ENCODE measurements at regions not wholly inside any gene's neighbourhood (a gene's known extent, or its start where the extent isn't known, plus 50 kb on each side); places are given as distances from the start of the nearest gene placed in this dataset.

DNA sequence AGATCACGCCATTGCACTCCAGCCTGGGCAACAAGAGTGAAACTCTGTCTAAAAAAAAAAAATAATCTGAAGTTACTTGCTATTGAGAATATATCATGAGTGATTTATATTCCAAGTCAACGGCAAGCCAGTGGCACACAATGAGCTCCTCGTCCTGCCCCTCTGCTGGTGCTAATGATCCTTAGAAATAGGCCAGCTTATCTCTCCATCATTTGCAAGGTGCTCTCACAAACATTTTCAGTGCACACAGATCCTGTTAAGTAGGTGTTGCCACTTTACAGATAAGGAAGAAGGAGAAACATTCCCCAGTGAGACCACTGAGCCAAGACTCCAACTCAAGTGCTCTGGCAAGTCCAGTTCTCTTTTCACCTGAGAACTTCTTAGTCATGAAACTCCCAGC is 91.3 kb upstream of the GPR45 start:
- Mint-ChIP-seq H3K4me1 (no peaks in the 10 kb centered on the region), H3K4me3 (no peak overlapping the region), H3K27ac (no peak overlapping the region), H3K27me3 (peaks cover 62% of the 10 kb centered on the region), H3K36me3 (no peaks in the 10 kb centered on the region), H3K9me3 (no peaks in the 10 kb centered on the region)
- no peak for DNase-seq

DNA sequence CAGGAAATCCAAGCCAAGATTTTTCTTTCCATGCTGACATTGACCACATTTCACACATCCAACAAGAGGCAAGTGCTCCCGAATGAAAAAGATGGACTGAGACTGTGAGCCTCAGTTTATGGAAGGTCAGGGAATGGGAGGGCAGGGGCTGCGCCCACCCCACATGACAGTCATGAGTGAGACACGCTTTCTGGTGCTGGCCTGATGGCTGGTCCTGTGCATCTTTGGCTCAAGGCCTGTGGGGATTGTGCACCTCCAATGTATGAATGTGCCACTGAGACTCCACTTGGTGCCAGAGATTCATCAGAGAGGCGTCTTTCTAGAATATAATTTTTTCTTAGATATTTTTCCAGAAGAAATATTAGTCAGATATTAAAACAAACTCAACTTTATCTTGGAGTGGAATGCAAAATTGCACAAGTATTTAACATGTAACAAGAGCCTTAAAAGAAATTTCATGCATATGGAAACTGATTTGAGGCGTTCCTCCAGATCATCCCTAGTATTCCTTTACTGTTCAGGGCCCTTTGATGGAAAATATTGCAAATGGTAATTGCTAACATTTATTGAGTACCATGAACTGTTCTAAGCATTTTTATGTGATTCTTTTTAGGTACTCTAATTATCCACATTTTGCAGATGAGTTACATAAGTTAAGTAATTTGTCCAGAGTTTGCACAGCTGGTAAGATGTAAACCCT is 87.3 kb upstream of the GPR45 start:
- no peaks in the 10 kb centered on the region for H3K4me1 Mint-ChIP-seq
- H3K9me3 Mint-ChIP-seq = peaks cover 16% of the 10 kb centered on the region
- DNase-seq = no peak
- no peak overlapping the region for H3K4me3 Mint-ChIP-seq
- H3K27me3 Mint-ChIP-seq = peaks cover 50% of the 10 kb centered on the region
- no peaks in the 10 kb centered on the region for H3K36me3 Mint-ChIP-seq
- no peak overlapping the region for H3K27ac Mint-ChIP-seq

DNA sequence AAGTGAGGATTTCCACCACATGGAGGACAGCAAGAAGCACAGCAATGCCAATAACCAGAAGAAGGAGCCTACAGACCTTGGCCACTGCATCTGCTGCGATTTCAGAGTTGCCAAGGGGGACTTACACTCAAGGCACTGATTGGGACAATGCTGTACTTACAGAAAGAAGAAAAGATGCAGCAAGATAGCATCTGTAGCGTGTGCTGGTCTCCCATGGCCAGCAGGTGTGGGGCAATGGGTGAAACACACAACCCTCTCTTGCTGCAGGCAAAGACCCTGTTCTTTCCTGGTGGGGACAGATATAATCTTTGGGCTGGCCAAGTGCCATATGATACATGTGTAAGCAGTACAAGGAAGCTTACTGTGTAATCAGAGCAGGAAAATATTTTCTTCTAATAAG is 85.4 kb upstream of the GPR45 start:
- H3K4me3 Mint-ChIP-seq = no peak overlapping the region
- peaks cover 16% of the 10 kb centered on the region for H3K9me3 Mint-ChIP-seq
- no peak for DNase-seq
- H3K27me3 Mint-ChIP-seq = peaks cover 44% of the 10 kb centered on the region
- H3K27ac Mint-ChIP-seq = no peak overlapping the region
- H3K4me1 Mint-ChIP-seq = no peaks in the 10 kb centered on the region
- H3K36me3 Mint-ChIP-seq = no peaks in the 10 kb centered on the region

DNA sequence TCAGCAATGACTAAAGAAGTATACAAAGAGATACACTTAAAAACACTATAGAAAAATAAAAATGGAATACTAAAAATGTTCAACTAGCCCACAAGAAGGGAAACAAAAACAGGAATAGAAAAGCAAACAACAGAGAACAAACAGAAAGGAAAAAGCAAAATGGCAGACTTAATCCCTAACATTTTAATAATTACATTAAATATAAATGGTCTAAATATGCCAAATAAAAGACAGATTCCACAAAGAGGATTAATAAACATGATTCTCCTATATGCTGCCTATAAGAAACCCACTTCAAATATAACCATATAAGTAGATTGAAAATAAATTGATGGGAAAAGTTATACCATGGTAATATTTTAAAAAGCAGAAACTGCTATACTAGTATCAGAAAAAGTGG is 83.5 kb upstream of the GPR45 start:
- DNase-seq = no peak
- H3K36me3 Mint-ChIP-seq = no peaks in the 10 kb centered on the region
- peaks cover 34% of the 10 kb centered on the region for H3K27me3 Mint-ChIP-seq
- H3K27ac Mint-ChIP-seq = no peak overlapping the region
- H3K9me3 Mint-ChIP-seq = peaks cover 16% of the 10 kb centered on the region
- no peaks in the 10 kb centered on the region for H3K4me1 Mint-ChIP-seq
- H3K4me3 Mint-ChIP-seq = no peak overlapping the region

DNA sequence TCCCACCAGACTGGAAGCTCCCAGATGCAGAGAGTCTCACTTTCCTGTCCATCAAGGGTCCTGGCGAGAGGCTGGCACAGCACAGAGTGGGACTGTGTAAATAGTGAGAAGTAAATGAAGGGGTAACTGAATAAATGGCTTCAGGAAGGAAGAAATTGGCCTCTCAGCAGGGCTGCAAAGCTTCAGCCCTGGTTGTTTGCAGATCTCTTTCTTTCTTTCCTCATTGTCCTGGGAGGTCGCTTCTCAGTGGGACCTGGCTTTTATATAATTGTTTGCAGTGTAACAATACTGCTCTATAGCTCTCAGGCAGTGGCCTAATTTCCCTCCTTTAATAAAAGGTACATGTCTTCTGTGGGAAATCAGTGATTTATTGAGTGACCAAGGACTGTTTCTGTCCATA is 74.9 kb upstream of the GPR45 start:
- DNase-seq = no peak
- H3K27ac Mint-ChIP-seq = no peak overlapping the region
- H3K36me3 Mint-ChIP-seq = no peaks in the 10 kb centered on the region
- no peaks in the 10 kb centered on the region for H3K4me1 Mint-ChIP-seq
- H3K9me3 Mint-ChIP-seq = no peaks in the 10 kb centered on the region
- H3K4me3 Mint-ChIP-seq = no peak overlapping the region
- H3K27me3 Mint-ChIP-seq = no peaks in the 10 kb centered on the region

DNA sequence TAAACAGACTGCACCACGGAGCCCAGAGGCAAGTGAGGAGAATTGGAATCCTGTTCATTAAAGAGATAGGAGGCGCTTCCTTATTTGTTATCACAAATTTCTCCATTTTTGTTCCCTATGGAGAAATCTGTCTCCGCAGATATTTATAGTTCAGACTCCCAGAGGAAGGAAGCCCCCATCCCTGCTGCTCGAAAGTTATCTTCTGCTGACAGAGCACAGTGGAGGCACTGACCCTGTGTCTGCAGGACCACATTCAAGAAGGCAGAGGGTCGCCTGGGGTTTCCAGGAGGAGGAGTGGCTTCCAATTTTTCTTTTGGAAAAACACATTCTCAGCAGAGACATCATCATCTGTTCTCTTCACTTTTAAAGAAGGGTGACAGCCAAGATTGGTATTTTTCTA is 73.0 kb upstream of the GPR45 start:
- no peak overlapping the region for H3K4me3 Mint-ChIP-seq
- H3K27me3 Mint-ChIP-seq = peaks cover 7% of the 10 kb centered on the region
- no peaks in the 10 kb centered on the region for H3K4me1 Mint-ChIP-seq
- H3K27ac Mint-ChIP-seq = no peak overlapping the region
- no peak for DNase-seq
- no peaks in the 10 kb centered on the region for H3K36me3 Mint-ChIP-seq
- no peaks in the 10 kb centered on the region for H3K9me3 Mint-ChIP-seq

DNA sequence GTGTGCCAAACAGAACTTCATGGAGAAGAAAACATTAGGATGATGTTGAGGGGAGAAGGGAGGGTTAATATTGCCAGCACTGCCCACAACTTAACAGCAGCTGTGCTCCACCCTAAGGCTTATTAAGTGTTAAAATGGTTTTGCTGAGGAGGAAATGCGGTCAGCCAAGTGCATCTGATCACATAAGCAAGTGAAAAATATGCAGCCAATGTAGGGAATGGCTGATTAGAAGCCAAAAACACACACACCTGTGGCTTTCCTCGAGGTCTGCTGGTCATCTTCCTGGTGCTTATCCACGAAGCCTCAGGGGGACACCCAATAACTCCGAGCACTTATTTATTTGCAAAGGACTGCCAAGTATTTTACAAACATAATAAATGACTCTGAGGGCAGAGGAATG is 66.3 kb upstream of the GPR45 start:
- H3K36me3 Mint-ChIP-seq = no peaks in the 10 kb centered on the region
- H3K4me1 Mint-ChIP-seq = no peaks in the 10 kb centered on the region
- H3K27me3 Mint-ChIP-seq = peaks cover 16% of the 10 kb centered on the region
- no peak for DNase-seq
- no peak overlapping the region for H3K27ac Mint-ChIP-seq
- H3K9me3 Mint-ChIP-seq = no peaks in the 10 kb centered on the region
- no peak overlapping the region for H3K4me3 Mint-ChIP-seq

DNA sequence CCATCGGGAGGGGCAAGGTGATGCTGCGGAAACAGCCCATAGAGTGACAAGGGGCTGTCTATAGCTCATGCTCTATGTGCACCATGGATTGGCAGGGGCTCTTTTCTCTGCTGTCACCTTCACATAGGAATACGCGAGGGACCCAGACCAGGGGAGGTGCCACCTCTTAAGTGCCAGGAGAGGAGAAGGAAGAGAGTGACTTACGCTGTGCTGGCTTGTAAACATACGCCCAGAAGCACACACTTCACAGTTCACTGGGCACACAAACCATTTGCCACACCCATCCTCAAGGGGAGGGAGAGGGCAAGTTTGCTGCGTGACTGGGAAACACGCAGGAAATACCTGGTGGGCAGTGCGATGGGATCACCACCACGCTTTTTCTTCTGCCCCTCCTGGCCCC is 65.1 kb upstream of the GPR45 start:
- H3K4me1 Mint-ChIP-seq = no peaks in the 10 kb centered on the region
- no peaks in the 10 kb centered on the region for H3K9me3 Mint-ChIP-seq
- H3K36me3 Mint-ChIP-seq = no peaks in the 10 kb centered on the region
- peaks cover 16% of the 10 kb centered on the region for H3K27me3 Mint-ChIP-seq
- DNase-seq = no peak
- H3K27ac Mint-ChIP-seq = no peak overlapping the region
- H3K4me3 Mint-ChIP-seq = no peak overlapping the region

DNA sequence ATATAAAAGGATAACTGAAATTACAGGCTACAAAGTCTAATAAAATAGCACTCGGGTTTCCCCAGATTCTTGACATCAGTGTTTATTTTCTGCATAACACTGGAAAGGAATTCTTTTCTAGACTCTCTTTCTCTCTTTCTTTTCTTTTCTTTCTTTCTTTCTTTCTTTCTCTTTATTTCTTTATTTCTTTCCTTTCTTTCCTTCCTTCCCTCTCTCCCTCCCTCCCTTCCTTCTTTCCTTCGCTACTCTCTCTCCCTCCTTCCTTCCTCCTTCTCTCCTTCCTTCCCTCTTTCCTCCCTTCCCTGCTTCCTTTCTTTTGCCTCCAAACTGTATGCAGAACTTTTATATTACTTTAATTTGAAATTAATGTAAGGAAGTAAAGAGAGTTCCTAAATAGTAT is 64.5 kb upstream of the GPR45 start:
- Mint-ChIP-seq H3K36me3 (no peaks in the 10 kb centered on the region), H3K4me3 (no peak overlapping the region), H3K27me3 (peaks cover 16% of the 10 kb centered on the region), H3K4me1 (no peaks in the 10 kb centered on the region), H3K27ac (no peak overlapping the region), H3K9me3 (no peaks in the 10 kb centered on the region)
- DNase-seq = no peak

DNA sequence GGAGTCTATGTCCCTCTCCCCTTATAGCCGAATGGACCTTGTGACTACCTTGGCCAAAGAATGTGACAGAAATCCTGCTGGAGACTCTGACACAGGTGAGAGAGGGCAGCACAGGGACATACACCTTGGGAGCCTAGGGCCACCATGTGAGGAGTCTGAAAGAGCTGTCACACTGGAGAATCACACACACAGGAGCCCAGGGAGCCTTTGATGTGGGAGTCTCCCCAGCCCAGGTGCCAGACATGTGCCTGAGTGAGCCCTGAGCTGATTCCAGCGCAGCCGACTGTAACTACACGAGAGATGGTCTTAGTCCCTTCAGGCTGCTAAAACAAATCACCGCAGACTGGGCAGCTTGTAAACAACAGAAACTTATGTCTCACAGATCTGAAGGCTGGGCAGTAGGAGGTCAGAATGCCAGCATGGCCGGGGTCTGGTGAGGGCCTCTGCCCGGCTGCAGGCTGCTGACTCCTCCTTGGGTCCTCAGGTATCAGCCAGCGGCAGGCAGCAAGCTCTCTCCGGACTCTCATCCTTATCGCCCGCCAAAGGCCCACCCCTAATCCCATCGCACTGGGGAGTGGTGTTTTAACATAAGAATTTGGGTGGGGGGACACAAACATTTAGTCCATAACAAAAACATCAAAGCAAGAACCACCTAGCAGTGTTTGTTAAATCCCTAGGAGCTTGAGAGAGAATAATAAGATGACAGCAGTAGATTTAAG is 63.8 kb upstream of the GPR45 start:
- Mint-ChIP-seq H3K4me3 (no peak overlapping the region), H3K27ac (no peak overlapping the region), H3K4me1 (no peaks in the 10 kb centered on the region), H3K36me3 (no peaks in the 10 kb centered on the region), H3K9me3 (no peaks in the 10 kb centered on the region), H3K27me3 (peaks cover 16% of the 10 kb centered on the region)
- no peak for DNase-seq

DNA sequence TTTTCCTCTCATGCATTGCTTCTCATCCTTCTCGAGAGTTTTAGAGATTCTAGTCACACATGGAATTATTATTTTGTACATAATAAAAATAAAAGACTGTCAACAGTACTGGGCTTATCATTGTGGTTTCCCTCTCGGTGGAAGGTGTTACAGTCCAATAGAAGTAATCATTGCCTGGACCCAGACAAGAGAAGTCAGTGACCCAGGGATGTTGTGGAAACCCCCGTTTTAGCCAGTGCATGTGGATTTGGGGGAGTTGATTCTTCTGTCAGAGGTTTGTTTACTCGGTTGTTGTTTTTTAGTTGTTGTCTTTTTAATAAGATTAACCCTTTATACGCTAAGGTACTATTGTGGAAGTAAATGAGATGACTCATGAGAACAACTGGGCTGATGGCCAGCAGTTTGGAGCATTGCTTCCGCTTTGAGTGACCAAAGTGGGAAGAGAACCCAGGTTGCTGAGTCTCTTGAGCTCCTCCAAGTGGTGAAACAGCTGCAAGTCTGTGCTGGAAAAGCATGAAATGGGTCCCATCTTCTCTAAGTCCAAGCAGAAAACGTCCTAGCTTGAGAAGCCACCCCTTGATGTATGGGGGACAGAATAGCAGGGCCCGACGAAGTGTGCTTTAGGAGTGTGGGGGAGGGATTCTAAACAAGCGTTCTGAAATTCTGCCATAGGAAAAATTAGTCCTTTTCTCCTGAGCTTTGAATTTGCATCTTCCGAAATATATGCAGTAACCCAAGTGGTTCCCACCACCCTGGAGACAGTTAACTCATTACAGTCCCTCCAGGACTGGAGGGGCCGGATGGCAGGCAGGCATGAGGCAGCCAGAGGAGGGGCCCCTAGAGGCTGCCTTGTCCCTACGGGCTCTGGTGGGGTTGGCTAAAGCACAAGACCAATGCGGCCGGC is 61.8 kb upstream of the GPR45 start:
- DNase-seq = no peak
- peaks cover under 1% of the 10 kb centered on the region for H3K27me3 Mint-ChIP-seq
- H3K36me3 Mint-ChIP-seq = no peaks in the 10 kb centered on the region
- no peak overlapping the region for H3K27ac Mint-ChIP-seq
- no peak overlapping the region for H3K4me3 Mint-ChIP-seq
- no peaks in the 10 kb centered on the region for H3K9me3 Mint-ChIP-seq
- no peaks in the 10 kb centered on the region for H3K4me1 Mint-ChIP-seq

DNA sequence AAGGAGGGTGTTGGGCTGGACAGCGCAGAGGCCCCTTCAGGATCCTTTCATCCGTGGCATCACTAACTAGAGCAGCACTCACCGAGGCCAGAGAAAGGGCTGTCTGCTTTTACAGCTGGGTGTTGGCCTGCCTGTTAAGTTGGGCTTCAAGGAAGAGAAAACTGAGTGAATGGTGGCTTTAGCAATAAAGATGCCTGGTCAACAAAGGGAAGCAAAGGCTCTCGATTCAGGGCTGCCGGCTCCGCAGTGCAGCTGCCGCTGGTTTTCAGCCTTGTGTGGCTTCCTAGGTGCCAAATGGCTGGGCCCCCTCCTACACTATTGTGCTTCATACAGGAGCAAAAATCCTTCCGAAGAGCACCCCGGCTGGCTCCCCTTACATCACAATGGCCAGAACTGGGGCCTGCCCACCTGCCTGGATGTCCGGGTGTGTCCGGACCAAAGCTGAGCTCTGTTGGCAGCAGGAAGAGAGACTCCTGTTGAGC is 61.0 kb upstream of the GPR45 start:
- no peak overlapping the region for H3K4me3 Mint-ChIP-seq
- no peaks in the 10 kb centered on the region for H3K4me1 Mint-ChIP-seq
- no peak for DNase-seq
- H3K27me3 Mint-ChIP-seq = no peaks in the 10 kb centered on the region
- no peaks in the 10 kb centered on the region for H3K36me3 Mint-ChIP-seq
- H3K27ac Mint-ChIP-seq = no peak overlapping the region
- no peaks in the 10 kb centered on the region for H3K9me3 Mint-ChIP-seq

DNA sequence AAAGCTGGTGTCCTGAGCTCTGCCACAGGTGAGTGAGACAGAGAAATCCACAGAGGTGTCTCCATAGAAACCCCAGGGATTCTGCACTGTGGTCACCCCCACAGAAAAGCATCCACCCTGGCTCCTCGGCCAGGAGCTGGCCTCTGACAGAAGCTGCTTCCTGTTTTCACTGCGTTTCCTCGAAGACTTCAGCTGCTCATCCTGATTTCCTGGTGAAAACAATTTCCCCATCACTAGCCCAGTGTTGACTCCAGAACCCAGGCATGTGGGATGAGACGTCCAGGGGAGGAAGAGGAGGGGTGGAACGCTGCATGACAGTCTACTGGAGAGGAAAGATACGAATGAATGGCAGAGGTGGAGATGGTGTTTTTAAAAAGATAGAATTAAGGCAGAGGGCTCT is 60.3 kb upstream of the GPR45 start:
- no peak for DNase-seq
- H3K27ac Mint-ChIP-seq = no peak overlapping the region

DNA sequence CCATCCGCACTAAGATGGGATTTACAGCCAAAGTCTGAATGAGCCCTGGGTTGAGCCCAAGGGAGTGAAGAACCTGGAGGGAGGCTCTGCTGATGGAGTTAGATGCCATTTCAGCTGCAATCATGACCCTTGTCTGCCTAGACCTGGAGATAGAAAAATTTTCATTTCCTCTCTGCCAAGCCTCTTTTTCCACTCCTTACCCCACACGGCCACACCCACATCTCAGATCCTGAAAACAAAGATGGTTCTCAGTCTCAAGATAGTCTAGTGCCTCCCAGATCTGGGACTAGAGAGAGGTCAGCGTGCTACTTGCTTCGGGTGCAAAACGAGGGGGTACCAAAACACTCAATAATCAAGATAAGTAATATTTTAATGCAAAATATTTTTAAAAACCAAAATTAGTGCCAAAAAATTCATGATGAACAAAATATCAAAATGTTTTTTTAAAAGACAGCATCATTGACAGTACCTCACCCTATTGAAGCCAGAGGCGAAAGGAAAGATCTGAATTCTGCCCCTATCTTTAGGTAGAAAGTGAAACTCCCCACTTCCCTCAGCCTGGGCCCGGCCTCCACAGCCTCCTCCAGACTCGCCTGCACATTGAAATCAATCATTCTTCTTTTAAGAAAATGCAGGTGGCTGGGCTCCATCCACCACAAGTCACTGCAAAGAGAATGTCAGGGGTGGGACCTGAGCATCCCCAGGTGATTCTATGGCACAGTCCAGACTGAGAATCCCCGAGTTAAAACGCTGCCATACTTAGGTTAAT is 57.8 kb upstream of the GPR45 start:
- Mint-ChIP-seq H3K36me3 (no peaks in the 10 kb centered on the region), H3K27me3 (no peaks in the 10 kb centered on the region), H3K27ac (no peak overlapping the region), H3K9me3 (no peaks in the 10 kb centered on the region), H3K4me3 (no peak overlapping the region), H3K4me1 (no peaks in the 10 kb centered on the region)
- no peak for DNase-seq

More for the DNA sequence above, 60.3 kb upstream of the GPR45 start:
- Mint-ChIP-seq H3K4me1 (no peaks in the 10 kb centered on the region), H3K4me3 (no peak overlapping the region), H3K27me3 (no peaks in the 10 kb centered on the region), H3K36me3 (no peaks in the 10 kb centered on the region), H3K9me3 (no peaks in the 10 kb centered on the region)

DNA sequence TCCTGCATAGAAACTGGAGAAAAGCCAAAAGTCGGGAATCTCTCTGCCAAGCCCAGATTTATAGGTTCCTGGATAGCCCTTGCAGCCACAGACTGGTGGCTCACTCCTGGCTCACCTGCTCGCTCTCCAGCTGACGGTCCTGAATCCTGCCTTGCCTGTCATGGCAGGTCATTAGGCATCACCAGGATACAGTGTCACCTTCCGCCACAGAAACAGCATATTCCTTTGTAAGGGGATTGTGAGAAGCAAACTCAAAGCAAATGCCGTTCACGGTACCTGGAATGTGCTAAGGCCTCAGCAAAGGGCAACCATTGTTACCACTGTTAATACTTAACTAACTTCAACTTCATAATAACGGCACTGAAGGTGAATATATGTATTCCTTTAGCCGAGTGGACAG is 57.1 kb upstream of the GPR45 start:
- Mint-ChIP-seq H3K27ac (no peak overlapping the region), H3K27me3 (no peaks in the 10 kb centered on the region), H3K36me3 (peaks cover 2% of the 10 kb centered on the region), H3K4me3 (no peak overlapping the region), H3K4me1 (no peaks in the 10 kb centered on the region), H3K9me3 (peaks cover 4% of the 10 kb centered on the region)
- DNase-seq = no peak
